PC-9 (cell line): ENCODE measurements at regions not wholly inside any gene's neighbourhood (a gene's known extent, or its start where the extent isn't known, plus 50 kb on each side); places are given as distances from the start of the nearest gene placed in this dataset.

Experiments
- BruUV-seq: library from RNA; stranded (reverse); fragments of 400-500 nt; replicated peaks from 2 replicates; lab custom pipeline; 2021; lab: Mats Ljungman, UMichigan
- CTCF ChIA-PET: fragments of 300-600 bp; sonication (Branson Sonifier 250); formaldehyde crosslinking; loops from one replicate; lab custom pipeline; 2022; ENCODE audit warnings: antibody characterized with exemption; lab: Charles Lee
- POLR2A ChIA-PET: fragments of 300-600 bp; sonication (Branson Sonifier 250); formaldehyde crosslinking; loops from one replicate; lab custom pipeline; 2022; ENCODE audit warnings: antibody characterized with exemption; ENCODE audit not compliant: unreplicated experiment; lab: Charles Lee
- DNase-seq, 2 experiments: peaks; one replicate each; pipeline versions ENCODE4 v3.0.0 to v3.0.0-alpha.2; 2015 to 2022; ENCODE audit warnings: mixed read lengths in 1 of 2
- H2AFZ ChIP-seq: fragments of 200-600 bp; sonication (generic); 2 replicates; pipeline ENCODE4 v1.8.1; 2017; ENCODE audit warnings: antibody characterized with exemption
- H3F3A ChIP-seq: fragments of 200-600 bp; sonication (generic); 2 replicates; pipeline ENCODE4 v1.8.1; 2017; ENCODE audit warnings: antibody characterized with exemption, mild to moderate bottlenecking, low read depth; ENCODE audit not compliant: insufficient read depth
- H3K27ac ChIP-seq: fragments of 200-600 bp; sonication (generic); 2 replicates; pipeline ENCODE4 v1.6.1; 2016; ENCODE audit warnings: mixed run types
- H3K27me3 ChIP-seq: fragments of 200-600 bp; sonication (generic); 2 replicates; pipeline ENCODE4 v1.6.1; 2016; ENCODE audit warnings: low read depth, mixed run types; ENCODE audit not compliant: insufficient read depth
- H3K36me3 ChIP-seq: fragments of 200-600 bp; sonication (generic); 2 replicates; pipeline ENCODE4 v1.6.1; 2016; ENCODE audit warnings: low read depth, mixed run types
- H3K4me1 ChIP-seq: fragments of 200-600 bp; sonication (generic); replicated peaks from 2 replicates; pipeline ENCODE4 v1.6.1; 2016; ENCODE audit warnings: mixed run types; ENCODE audit not compliant: insufficient read depth
- H3K4me2 ChIP-seq: fragments of 200-600 bp; sonication (generic); 2 replicates; pipeline ENCODE4 v1.6.1; 2017; ENCODE audit warnings: mixed run types
- H3K4me3 ChIP-seq: fragments of 200-600 bp; sonication (generic); 2 replicates; pipeline ENCODE4 v1.6.1; 2016; ENCODE audit warnings: mixed run types
- H3K79me2 ChIP-seq: fragments of 200-600 bp; sonication (generic); 2 replicates; pipeline ENCODE4 v1.6.1; 2017; ENCODE audit warnings: low read depth, mixed run types
- H3K9me2 ChIP-seq: fragments of 200-600 bp; sonication (generic); 2 replicates; pipeline ENCODE4 v1.8.1; 2017; ENCODE audit warnings: mild to moderate bottlenecking; ENCODE audit not compliant: insufficient read depth
- H3K9me3 ChIP-seq: fragments of 200-600 bp; sonication (generic); 2 replicates; pipeline ENCODE4 v1.8.1; 2016; ENCODE audit warnings: low read depth; ENCODE audit not compliant: insufficient read depth
- H4K20me1 ChIP-seq: fragments of 200-600 bp; sonication (generic); 2 replicates; pipeline ENCODE4 v1.8.1; 2017; ENCODE audit not compliant: insufficient read depth
- CTCF ChIP-seq: fragments of 200-600 bp; sonication (generic); conservative IDR thresholded peaks from 2 replicates; pipeline ENCODE4 v1.6.1; 2017; ENCODE audit warnings: mixed run types, antibody characterized with exemption, mild to moderate bottlenecking, moderate library complexity
- EZH2 ChIP-seq: fragments of 200-600 bp; sonication (generic); IDR thresholded peaks from 2 replicates; pipeline ENCODE4 v1.8.0; 2017; ENCODE audit warnings: antibody characterized with exemption, low read depth
- intact Hi-C: fragments of 100-400 bp; cut with micrococcal nuclease; formaldehyde crosslinking; loops from one replicate; pipeline ENCODE4 v1.10.0; 2022; ENCODE audit not compliant: unreplicated experiment

GRCh38 chr5:8895599-8895998 is 650.3 kb downstream of the SEMA5A start:
- no peak overlapping the region for H2AFZ ChIP-seq
- intact Hi-C loops, result no loop called here
- CTCF ChIA-PET, result no interaction called here

DNA sequence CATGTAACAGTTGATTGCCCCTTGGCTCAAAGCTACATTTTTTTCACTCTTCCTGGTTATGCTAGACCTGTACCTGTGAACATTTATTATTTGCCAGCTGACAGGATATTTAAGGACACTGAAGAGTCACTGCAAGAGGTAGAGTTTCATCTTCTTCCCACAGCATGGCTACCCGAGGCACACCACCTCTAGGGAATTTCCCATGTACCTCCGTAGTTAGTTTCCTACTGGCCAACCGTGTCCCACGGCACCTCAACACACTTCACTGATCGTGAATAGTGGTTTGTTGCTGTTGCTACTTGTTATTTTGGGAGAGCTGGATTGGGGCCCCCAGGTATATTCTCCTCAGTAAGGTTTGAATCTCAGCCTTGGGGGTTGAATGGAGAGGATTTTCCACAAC is 648.6 kb downstream of the SEMA5A start:
- POLR2A ChIA-PET, result no interaction called here
- no peak overlapping the region for H3K4me3 ChIP-seq
- H4K20me1 ChIP-seq, result no peaks in the 10 kb centered on the region
- no peaks in the 10 kb centered on the region for H3K79me2 ChIP-seq
- H3F3A ChIP-seq, result no peaks in the 10 kb centered on the region
- no TSS peak for BruUV-seq
- H3K27ac ChIP-seq, result no peak overlapping the region
- 0 out of 2 replicates have a peak, but pooled peaks cover 10% of the 10 kb centered on the region for H3K27me3 ChIP-seq
- no peaks in the 10 kb centered on the region for H3K36me3 ChIP-seq
- 0 out of 2 replicates have a peak, but pooled peaks cover 3% of the 10 kb centered on the region for H3K9me3 ChIP-seq
- CTCF ChIA-PET, result no interaction called here
- no peak for DNase-seq
- intact Hi-C loops, result no loop called here
- H3K4me2 ChIP-seq, result 0 out of 2 replicates have a peak overlapping the region, but pooled peaks have one; percentile 17
- peak overlapping the region; percentile 72 for H2AFZ ChIP-seq
- no peaks in the 10 kb centered on the region for H3K9me2 ChIP-seq
- TF ChIP-seq EZH2 (no peak), CTCF (no peak)
- no peaks in the 10 kb centered on the region for H3K4me1 ChIP-seq

More at GRCh38 chr5:8895599-8895998, 650.3 kb downstream of the SEMA5A start:
- Histone ChIP-seq H3K9me2 (no peaks in the 10 kb centered on the region), H3K4me2 (no peak overlapping the region), H3K27ac (no peak overlapping the region), H4K20me1 (no peaks in the 10 kb centered on the region), H3K27me3 (0 out of 2 replicates have a peak, but pooled peaks cover 10% of the 10 kb centered on the region), H3K9me3 (0 out of 2 replicates have a peak, but pooled peaks cover 3% of the 10 kb centered on the region), H3K36me3 (no peaks in the 10 kb centered on the region), H3F3A (no peaks in the 10 kb centered on the region), H3K4me1 (no peaks in the 10 kb centered on the region), H3K79me2 (no peaks in the 10 kb centered on the region), H3K4me3 (no peak overlapping the region)
- no TSS peak for BruUV-seq
- DNase-seq, result no peak
- no peak for TF ChIP-seq CTCF
- TF ChIP-seq EZH2, result no peak
- POLR2A ChIA-PET, result no interaction called here

- H3K27me3 ChIP-seq, result no peaks in the 10 kb centered on the region
- H3K4me3 ChIP-seq, result no peak overlapping the region
- H2AFZ ChIP-seq, result no peak overlapping the region
- H3K9me2 ChIP-seq, result no peaks in the 10 kb centered on the region
- DNase-seq, result no peak
- TF ChIP-seq EZH2, result no peak
- TF ChIP-seq CTCF, result no peak
- H3K79me2 ChIP-seq, result no peaks in the 10 kb centered on the region
- no peaks in the 10 kb centered on the region for H4K20me1 ChIP-seq
- ChIA-PET CTCF (no interaction called here), POLR2A (no interaction called here)
- H3F3A ChIP-seq, result no peaks in the 10 kb centered on the region
- no peaks in the 10 kb centered on the region for H3K9me3 ChIP-seq
- H3K4me1 ChIP-seq, result peaks cover 20% of the 10 kb centered on the region
- H3K4me2 ChIP-seq, result no peak overlapping the region
- no peak overlapping the region for H3K27ac ChIP-seq
- BruUV-seq, result no TSS peak
- intact Hi-C loops, result no loop called here
- no peaks in the 10 kb centered on the region for H3K36me3 ChIP-seq
These were observed 640.9 kb downstream of the SEMA5A start for GRCh38 chr5:8905021-8905420.
